Middle frontal gyrus (tissue), 1 donor: ENCODE measurements at regions not wholly inside any gene's neighbourhood (a gene's known extent, or its start where the extent isn't known, plus 50 kb on each side); places are given as distances from the start of the nearest gene placed in this dataset.

Experiments used
- DNase-seq: peaks from one replicate; pipeline ENCODE4 v3.0.0-alpha.2; 2015; ENCODE audit warnings: low spot score; ENCODE audit errors: extremely low spot score

DNA sequence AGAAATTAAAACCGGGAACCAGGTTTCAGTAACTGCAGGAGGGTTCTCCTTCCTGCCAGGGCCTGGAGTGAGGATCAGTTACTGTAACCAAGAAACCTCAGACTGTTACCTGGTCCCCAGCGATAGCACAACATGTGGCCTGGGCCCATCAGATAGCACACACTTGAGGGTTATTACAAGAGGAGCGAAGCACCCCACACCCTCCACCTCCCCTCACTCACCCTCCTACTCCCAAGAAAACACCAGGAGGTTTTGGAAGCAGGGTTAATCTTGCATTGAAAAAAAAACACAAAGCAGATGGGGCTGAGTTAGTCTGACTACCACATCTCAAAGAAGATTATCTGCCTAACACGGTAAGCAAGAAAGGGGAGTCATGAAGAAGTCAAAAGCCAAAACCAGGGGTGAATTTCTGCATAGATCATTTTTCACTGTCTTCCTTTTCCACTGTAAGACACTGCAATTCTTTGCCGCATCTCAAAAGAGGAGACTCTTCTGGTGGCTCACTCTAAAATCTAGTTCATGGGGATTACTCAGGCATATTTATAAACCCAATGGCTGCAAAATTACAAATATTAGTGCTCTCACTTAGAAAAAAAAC, 75.9 kb upstream of the DOCK9 start:
- no peak for DNase-seq

DNA sequence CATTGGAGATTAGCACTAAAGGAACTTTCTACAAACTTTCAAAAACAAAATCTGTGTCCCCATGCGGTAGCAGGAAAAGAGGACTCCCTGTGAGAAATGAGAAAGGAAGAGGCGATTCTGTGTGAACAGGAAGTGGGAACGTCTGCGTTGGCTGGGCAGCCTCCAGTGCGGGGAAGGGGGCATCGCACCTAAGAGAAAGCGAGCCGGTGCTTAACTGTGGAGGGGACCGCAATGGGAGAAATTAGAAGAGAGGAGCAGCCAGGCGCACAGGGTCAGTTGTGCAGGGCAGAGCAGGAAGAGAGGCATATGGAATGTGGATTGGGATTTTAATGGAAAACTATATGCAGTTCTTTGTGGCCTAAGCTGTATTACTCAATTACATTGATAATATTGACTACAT, 77.4 kb upstream of the DOCK9 start:
- DNase-seq = no peak

DNA sequence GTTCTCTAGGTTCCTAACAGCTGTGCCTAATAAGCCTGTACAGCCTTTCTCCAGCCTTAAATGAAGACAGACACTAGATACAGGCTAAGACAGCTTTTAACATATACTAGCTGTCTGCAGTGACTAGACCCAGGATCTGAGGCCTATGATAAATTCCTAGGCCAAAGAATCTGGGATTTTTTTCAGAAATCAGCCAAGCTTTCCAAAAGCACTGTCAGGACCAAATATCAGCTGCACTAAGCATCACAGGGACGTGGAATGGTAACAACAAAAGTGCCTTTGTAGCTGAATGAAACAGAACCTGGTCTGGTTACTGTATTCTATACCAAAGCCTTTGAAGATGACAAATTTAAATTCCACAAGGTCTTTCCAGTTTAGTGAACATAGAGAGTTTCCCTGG, 77.9 kb upstream of the DOCK9 start:
- no peak for DNase-seq

DNA sequence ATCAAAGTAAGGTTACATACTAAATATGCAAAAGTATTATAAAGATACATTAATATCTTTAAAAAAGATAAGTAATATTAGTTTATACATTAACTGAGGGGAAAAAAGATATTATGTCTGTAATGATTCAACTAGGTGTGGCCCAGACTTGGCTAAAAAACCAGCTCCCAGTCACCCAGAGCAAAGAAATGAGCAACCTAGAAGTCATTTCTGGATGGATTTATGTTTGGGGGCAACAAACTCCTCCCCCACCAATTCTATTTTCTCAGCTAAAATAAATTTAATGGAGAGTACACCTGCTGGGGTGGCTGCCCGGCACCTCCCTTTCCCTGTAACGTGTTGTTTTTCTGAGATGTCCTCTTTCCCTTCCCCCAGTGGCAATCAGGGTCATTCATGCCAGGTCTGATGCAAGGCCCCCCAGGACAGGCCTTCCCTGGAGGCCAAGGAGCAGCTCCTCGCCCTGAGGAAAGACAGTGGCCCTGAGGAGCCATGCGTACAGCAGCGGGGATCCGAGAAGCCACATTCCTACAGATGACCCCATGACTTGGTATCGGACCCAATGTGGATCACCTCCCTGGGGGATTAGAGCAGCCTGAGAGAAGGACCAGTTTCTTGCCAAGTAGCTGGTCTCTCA, 78.6 kb upstream of the DOCK9 start:
- no peak for DNase-seq

DNA sequence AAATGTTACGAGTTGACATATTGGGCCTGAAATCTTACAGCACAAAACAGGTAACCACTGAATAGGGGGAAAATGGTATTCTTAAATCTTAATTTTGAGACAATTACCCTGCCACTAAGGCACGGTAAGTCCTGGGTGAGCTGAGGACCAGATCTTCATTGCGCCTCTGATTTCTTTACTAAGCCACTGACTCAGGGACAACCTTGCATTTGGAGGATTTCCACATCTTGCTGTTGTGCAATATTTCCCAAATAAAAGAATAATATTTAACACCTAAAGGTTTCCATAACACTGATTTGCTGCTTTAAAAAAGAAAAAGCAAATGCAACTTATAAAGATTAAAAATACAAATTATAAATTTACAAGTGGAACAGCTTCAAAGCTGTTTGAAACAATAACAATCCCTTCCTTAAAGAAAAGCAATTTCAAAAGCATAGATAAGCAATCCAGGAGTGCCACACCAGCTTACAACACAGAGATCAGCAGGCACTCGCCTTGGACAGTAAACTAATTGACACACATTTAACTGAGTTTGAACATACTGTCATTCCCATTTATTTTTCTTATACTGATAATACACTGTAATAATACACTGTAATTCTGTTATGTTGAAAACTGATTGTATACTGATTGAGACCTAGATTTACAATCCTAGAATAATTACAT, 79.6 kb upstream of the DOCK9 start:
- DNase-seq = no peak

DNA sequence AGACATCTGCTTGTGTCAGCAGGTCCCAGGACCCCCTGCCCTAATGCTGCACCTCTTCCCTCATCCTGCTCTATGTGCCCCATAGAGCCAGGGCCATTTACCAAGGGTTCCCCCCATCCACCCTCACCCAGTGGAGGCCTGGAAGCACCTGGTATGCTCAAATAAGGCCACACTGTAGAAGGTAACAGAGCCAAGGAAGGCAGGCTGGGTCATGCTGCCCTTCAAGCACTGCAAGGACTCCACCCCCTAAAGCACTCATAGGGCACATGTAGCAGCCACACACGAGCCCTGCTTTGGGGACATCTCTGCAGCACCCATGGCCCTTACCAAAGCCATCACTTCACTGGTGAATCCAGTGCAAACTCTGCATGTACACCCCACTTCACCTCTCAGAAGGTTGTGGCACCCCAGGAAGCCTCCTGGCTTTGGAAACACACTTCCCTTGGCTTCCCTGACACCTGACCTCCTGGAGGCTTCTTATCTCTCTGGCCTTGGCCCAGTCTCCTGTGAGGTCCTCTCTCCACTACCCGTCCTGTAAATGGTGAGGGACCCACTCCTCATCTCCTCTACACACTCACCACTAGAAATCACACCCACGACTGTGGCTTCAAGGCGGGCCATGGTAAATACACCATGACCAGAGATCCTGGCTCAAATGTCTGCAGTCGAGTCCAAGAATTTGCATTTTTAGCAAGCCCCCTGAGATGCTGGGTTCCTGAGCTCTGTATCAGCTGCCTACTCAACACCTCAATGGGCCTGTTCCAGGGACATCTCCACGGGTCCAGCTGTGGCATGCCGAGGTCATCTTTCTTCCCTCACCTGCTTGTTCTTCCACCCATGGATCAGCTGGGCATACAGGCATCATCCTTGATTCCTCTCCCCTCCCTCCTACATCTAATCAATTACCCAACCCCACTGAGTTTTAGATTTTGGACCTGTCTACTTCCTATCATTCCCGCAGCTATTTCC, 80.9 kb upstream of the DOCK9 start:
- no peak for DNase-seq

DNA sequence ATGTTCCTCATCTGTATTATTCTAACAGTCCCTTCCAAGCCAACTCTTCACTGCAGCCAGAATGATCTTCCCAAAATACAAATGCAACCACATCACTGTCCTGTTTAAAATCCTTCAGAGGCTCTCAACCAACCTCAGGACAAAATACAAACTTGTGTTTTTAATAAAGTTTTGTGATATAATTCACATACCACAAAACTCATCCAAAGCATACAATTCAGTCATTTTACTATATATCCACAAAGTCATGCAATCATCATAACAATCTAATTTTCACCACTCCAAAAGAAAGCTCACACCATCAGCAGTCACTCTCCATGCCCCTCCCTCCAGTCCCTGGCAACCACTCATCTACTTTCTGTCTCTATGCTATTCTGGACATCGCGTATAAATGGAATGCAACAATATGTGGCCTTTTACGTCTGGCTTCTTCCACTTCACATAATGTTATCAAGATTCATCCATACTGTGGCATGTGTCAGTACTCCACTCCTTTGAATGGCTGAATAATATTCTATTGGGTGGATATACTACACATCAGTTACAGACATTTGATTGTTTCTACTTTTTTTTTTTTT, 81.7 kb upstream of the DOCK9 start:
- DNase-seq = no peak

DNA sequence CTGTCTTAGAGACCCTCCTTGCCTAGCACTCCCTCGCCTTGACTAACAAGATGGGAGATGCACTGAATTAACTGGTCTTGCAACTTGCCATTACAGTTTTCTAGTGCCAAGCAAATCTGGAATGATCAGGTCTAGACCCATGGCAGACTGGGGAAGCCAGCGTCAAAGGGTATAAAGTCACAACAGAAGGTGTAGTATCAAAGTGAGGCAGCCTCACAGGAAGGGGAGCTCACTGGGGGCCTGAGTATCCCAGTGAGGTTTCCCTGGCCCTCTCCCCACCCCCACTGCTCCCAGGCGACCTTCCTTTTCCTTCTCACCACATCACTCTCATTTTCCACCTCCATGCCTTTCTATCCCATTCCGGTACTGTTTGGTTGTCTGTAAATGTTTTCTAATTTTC, 83.5 kb upstream of the DOCK9 start:
- no peak for DNase-seq

DNA sequence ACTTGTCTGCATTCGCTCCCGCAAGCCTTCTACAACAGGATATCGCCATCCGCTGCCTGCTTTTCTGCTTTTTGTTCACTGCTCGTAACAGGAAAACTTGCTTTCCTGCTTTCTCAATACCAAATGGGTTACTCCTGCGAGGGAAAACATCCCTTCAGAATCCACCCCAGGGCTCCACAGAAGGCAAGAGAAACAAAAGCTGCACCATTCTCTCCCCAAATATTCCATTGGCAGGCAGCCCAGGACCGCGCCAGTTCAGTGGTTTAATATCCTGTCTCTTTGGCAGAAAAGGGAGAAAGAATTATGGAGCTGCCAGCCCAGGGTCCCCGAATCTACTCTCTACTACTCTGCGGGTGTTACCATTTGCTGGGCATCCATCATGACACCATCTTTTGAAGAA, 84.7 kb upstream of the DOCK9 start:
- DNase-seq = no peak

DNA sequence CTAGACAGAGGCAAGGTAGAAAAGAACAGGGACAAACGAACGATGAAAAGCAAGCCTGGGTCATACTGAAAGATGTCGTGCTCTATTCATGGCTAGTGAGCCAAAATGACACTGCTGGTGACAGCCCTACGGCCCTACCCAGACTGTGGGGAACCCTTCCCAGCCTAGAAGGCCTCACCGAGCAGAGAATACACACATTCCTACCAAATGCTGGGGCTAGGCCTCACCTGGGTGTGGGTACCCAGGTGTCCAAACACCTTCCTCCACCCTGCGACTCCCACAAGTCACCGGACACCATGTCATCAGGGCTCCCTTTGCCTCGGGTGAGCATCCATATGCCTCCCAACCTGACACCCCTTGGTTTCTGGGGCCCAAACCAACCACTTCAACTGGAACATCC, 85.3 kb upstream of the DOCK9 start:
- DNase-seq = no peak

DNA sequence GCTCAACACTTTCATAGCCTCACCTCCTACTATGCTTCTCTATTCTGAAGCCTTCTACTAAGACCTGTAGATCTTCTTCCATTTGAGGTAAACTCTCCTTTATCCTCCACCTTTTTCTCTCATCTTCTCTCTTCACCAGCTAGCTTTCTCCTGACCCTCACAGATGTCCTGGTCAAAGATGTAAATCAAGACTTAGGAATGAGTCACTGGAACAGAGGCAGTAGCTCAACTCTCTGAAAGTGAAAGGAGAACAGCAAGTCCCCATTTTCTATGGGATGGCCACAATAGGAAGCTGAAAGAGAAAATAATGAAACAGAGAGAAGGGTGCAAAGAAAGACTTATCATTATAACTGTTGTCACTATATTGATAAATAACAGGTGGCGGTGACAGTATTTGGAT, 86.1 kb upstream of the DOCK9 start:
- DNase-seq = no peak

DNA sequence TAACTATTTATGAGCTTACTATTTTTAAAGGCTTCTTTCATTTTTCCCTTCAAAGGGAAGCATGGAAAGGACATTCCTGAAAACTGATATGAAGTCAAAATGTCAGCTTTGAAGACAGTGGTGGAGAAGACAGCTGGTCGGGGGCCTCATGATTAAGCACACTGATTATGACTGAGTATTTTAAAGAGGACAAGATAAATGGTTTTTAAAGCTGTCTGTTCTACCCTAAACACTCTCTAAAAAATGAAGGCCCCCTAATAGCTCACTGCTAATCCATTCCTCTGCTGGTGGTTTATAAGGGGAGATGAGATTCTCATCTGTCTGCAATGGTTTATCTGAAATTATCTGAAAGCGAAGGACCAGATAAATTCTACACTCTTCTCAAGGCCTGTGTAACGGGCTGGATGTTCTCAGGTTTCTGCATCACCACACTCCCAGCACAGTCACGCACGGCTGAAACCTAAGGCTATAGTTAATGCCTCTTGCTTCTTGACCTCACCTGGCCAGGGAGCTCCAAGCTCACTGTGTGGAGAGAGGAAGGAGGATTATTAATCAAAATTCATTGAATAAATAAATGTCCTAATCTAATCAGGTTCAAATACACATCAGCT, 86.9 kb upstream of the DOCK9 start:
- DNase-seq = no peak

DNA sequence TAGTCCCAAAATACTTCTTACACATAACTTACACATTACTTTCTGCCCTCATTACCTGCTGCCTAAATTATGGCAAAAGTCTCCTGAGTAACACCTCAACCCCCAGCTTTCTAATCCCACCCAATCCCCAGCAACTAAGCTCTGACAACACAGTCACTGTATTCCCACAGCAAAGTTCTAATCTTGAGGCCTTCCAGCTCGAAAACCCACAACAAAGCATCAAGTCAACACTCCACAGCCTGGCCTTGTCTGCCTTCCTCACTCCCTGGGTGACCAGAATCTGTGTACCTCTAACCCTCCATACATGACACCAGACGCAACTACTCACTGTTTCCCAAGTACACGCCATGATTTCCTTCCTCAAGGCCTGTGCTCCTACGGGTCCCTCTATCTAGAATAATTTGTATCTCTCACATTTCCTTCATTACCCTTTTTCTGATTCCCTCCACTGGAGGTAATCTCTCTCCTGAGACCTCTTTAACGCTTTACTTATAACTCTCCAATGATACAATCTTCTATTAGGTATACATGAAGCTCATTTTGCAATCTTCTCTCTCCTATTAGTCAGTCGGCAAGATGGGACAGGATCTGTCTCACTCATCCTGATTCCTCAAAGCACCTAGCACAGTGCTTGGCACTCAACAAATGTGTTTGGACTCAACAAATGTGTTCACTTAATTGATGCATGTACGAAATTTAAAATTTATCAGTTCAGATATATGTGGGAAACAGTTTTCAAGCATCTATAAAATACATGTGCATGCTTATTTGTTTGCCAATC, 87.6 kb upstream of the DOCK9 start:
- no peak for DNase-seq

DNA sequence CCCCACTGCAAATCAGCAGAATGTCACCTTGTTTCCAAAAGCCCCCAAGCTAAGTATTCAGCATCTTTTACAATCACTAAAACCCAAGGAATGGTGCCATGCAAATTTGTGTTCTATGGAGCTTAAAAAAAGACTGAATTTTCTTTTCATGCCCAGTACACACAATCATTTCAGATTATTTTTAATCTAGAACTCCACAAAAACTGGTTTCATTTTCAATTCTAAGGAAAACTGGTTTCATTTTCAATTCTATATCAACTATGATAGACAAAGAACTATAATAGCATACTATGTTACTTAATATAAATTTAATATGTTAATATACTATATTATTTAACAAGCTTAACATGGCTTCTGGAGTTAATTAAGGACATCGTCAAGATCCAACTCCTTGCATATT, 88.4 kb upstream of the DOCK9 start:
- DNase-seq = no peak

DNA sequence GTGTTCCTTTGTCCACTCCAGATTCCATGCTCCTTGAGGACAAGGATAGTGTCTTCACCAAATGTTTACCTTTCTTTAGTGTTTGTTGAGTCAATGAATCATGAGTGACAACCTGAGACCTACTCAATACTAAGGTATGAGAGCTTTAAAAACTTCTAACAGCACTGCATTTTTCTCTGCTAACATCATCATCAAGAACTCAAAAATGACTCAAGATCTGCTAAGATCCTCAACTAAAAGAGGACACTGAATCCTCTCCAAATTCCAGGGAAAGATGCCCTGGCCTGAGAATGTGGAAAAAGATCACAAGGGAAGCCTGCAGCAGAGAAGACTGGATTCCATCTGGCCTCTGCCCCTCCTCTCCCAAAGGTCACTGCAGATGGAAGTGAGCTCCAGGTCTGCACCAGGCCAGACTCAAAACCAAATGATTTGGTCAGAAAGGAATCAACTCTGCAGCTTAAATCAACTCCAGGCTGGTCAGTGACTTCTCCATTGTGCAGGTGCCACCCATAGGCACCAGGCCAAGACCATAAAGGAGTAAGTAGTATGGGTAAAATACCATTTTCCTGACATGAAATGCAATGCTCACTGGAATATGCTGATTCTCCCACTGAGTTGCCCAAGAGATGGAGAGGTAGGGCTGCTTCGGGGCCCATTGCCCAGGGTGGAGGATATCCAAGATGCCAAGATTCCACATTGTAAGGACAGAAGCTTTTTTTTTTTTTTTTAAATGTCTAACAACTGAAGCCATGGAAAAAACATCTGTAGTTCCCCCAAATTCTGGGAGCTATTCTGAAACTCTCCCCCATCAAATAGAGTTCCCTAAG, 89.5 kb upstream of the DOCK9 start:
- DNase-seq = no peak

DNA sequence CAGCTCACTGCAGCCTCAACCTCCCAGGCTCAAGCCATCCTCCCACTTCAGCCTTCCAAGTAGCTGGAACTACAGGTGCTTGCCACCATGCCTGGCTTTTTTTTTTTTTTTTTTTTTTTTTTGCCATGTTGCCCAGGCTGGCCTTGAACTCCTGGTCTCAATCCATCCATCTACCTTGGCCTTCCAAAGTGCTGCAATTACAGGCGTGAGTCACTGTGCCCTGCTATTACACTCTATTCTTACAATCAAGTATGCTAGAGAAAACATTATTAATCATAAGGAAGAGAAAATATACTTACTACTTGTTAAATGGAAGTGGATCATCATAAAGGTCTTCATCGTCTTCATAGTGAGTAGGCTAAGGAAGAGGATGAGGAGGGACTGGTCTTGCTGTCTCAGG, 93.3 kb upstream of the DOCK9 start:
- DNase-seq = no peak

DNA sequence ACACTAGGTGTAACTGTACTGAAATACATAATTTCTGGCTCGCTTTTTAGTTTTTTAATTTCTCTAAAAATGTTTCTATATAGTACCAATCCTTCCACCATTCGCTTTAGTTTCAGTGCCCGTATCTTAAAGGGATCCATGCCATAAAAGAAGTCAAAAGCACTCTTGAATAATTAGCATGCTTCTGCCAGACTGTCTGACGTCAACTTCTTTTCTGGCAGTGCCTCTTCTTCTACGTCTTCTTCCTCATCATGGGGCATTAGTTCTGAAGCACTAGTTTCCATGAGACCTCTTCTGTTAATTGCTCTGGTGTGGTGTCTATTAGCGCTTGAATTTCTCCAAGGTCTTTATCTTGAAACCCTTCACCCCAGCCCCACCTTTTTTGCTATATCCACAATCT, 93.8 kb upstream of the DOCK9 start:
- no peak for DNase-seq

DNA sequence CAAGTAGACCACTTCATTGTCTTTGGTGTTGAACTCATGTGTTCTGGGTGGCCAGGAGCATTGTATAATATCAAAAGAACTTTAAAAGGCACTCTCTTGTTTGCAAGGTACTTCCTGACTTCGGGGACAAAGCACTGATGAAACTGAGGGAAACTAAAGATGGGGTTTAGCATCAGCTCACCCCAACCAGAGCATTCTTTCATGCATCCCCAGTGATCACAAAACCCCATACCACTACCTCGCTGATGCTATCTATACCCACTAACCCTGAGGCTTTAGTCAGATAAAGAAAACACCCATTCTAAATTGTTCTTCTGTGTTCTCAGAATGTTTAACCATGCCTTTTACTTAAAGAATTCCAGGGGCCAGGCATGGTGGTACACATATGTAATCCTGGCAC, 94.5 kb upstream of the DOCK9 start:
- DNase-seq = no peak

DNA sequence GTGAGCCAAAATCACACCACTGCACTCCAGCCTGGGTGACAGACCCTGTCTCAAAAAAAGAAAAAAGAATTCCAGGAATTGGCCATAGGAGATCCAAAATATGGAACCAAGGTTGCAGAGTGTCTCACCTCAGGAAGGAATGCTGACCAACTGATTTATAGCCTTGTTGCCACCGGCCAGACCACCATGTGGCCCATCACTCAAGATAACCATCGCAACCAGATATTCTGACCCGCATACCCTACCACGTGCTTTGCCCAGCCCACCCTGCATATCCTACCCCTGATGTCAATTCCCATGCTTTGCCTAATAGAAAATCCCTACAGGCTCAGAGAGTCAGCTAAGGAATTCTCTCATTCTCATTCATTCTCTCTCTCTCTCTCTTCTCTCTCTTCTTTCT, 95.1 kb upstream of the DOCK9 start:
- DNase-seq = no peak

DNA sequence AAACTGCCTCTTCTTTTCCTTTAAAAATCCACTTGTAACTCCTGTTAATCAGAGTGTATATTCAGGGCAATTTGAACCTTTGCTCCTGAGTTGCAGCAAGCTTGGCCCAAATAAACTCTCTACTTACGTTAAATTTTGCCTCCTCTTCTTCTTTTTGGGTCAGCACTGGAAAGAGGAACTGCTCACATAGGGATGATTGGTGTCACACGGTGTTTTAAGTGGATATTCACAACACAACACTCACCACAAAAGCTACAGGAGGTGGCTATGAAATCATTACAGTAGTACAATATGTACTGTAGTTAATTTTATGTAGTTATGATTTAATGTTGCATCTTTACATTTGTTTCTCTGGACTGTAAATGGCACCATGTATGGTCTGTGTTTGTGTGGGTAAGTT, 96.8 kb upstream of the DOCK9 start:
- DNase-seq = no peak
